ENCODE measurements at regions not wholly inside any gene's neighbourhood (a gene's known extent, or its start where the extent isn't known, plus 50 kb on each side); places are given as distances from the start of the nearest gene placed in this dataset.

- H3F3A ChIP-seq (ENCODE audit: insufficient read depth, low read length): no peaks in the 10 kb centered on the region
- H3K4me2 ChIP-seq (ENCODE audit: low read length): no peak overlapping the region
- no peaks in the 10 kb centered on the region for H3K9me2 ChIP-seq (ENCODE audit: low read depth, low read length)
- no peaks in the 10 kb centered on the region for H3K36me3 ChIP-seq (ENCODE audit: insufficient read depth, low read length)
- H3K9me3 ChIP-seq (ENCODE audit: low read length): no peaks in the 10 kb centered on the region
- H3K79me2 ChIP-seq (ENCODE audit: insufficient read depth, low read length): no peaks in the 10 kb centered on the region
- TF ChIP-seq EZH2 (IDR thresholded peaks at IDR 0.05; ENCODE audit: borderline replicate concordance, low read length): no peak
- TF ChIP-seq CTCF (IDR thresholded peaks at IDR 0.05; ENCODE audit: low read length): no peak
- H2AFZ ChIP-seq (ENCODE audit: low read length): no peak overlapping the region
- no peak overlapping the region for H3K27ac ChIP-seq (ENCODE audit: low read depth, low read length, poor library complexity, severe bottlenecking)
- H3K4me1 ChIP-seq (ENCODE audit: insufficient read depth, low read length, severe bottlenecking): no peaks in the 10 kb centered on the region
- no peak overlapping the region for H3K9ac ChIP-seq (ENCODE audit: low read length)
- no peak overlapping the region for H3K4me3 ChIP-seq (ENCODE audit: low read depth, low read length, poor library complexity, severe bottlenecking)
- no peaks in the 10 kb centered on the region for H3K27me3 ChIP-seq (ENCODE audit: insufficient read depth, low read length)
- no peaks in the 10 kb centered on the region for H4K20me1 ChIP-seq (ENCODE audit: insufficient read depth, low read length)
Observed at GRCh38 chr9:89926691-89927220, 321.9 kb downstream of the GADD45G start.

GRCh38 chr9:89928106-89928505 is 323.3 kb downstream of the GADD45G start:
- Histone ChIP-seq H3K9ac (ENCODE audit: low read length) (no peak overlapping the region), H3K27ac (ENCODE audit: low read depth, low read length, poor library complexity, severe bottlenecking) (no peak overlapping the region), H3K27me3 (ENCODE audit: insufficient read depth, low read length) (no peaks in the 10 kb centered on the region), H3K9me2 (ENCODE audit: low read depth, low read length) (no peaks in the 10 kb centered on the region), H3F3A (ENCODE audit: insufficient read depth, low read length) (no peaks in the 10 kb centered on the region), H3K4me3 (ENCODE audit: low read depth, low read length, poor library complexity, severe bottlenecking) (no peak overlapping the region), H3K4me2 (ENCODE audit: low read length) (no peak overlapping the region), H3K79me2 (ENCODE audit: insufficient read depth, low read length) (no peaks in the 10 kb centered on the region), H4K20me1 (ENCODE audit: insufficient read depth, low read length) (no peaks in the 10 kb centered on the region), H3K4me1 (ENCODE audit: insufficient read depth, low read length, severe bottlenecking) (no peaks in the 10 kb centered on the region), H2AFZ (ENCODE audit: low read length) (no peak overlapping the region), H3K9me3 (ENCODE audit: low read length) (no peaks in the 10 kb centered on the region), H3K36me3 (ENCODE audit: insufficient read depth, low read length) (no peaks in the 10 kb centered on the region)
- no peak for TF ChIP-seq EZH2 (IDR thresholded peaks at IDR 0.05; ENCODE audit: borderline replicate concordance, low read length)
- TF ChIP-seq CTCF (IDR thresholded peaks at IDR 0.05; ENCODE audit: low read length): no peak

- H3K9me2 ChIP-seq (ENCODE audit: low read depth, low read length): no peaks in the 10 kb centered on the region
- no peak overlapping the region for H3K27ac ChIP-seq (ENCODE audit: low read depth, low read length, poor library complexity, severe bottlenecking)
- H3K4me3 ChIP-seq (ENCODE audit: low read depth, low read length, poor library complexity, severe bottlenecking): no peak overlapping the region
- H3K4me2 ChIP-seq (ENCODE audit: low read length): no peak overlapping the region
- H2AFZ ChIP-seq (ENCODE audit: low read length): no peak overlapping the region
- H3K9ac ChIP-seq (ENCODE audit: low read length): no peak overlapping the region
- H3K36me3 ChIP-seq (ENCODE audit: insufficient read depth, low read length): no peaks in the 10 kb centered on the region
- H4K20me1 ChIP-seq (ENCODE audit: insufficient read depth, low read length): no peaks in the 10 kb centered on the region
- TF ChIP-seq EZH2 (IDR thresholded peaks at IDR 0.05; ENCODE audit: borderline replicate concordance, low read length) (no peak), CTCF (IDR thresholded peaks at IDR 0.05; ENCODE audit: low read length) (no peak)
- no peaks in the 10 kb centered on the region for H3F3A ChIP-seq (ENCODE audit: insufficient read depth, low read length)
- H3K79me2 ChIP-seq (ENCODE audit: insufficient read depth, low read length): no peaks in the 10 kb centered on the region
- no peaks in the 10 kb centered on the region for H3K9me3 ChIP-seq (ENCODE audit: low read length)
- H3K27me3 ChIP-seq (ENCODE audit: insufficient read depth, low read length): no peaks in the 10 kb centered on the region
- no peaks in the 10 kb centered on the region for H3K4me1 ChIP-seq (ENCODE audit: insufficient read depth, low read length, severe bottlenecking)
Observed at GRCh38 chr9:89928521-89929275, 323.9 kb downstream of the GADD45G start.

Measured in OCI-LY1 (cell line).